ENCODE measurements at regions not wholly inside any gene's neighbourhood (a gene's known extent, or its start where the extent isn't known, plus 50 kb on each side); places are given as distances from the start of the nearest gene placed in this dataset.

- TF ChIP-seq, protein P1, sequence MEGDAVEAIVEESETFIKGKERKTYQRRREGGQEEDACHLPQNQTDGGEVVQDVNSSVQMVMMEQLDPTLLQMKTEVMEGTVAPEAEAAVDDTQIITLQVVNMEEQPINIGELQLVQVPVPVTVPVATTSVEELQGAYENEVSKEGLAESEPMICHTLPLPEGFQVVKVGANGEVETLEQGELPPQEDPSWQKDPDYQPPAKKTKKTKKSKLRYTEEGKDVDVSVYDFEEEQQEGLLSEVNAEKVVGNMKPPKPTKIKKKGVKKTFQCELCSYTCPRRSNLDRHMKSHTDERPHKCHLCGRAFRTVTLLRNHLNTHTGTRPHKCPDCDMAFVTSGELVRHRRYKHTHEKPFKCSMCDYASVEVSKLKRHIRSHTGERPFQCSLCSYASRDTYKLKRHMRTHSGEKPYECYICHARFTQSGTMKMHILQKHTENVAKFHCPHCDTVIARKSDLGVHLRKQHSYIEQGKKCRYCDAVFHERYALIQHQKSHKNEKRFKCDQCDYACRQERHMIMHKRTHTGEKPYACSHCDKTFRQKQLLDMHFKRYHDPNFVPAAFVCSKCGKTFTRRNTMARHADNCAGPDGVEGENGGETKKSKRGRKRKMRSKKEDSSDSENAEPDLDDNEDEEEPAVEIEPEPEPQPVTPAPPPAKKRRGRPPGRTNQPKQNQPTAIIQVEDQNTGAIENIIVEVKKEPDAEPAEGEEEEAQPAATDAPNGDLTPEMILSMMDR (IDR thresholded peaks at IDR 0.05), result no peak
- TF ChIP-seq POLR2A (IDR thresholded peaks at IDR 0.05), result no peak
- TF ChIP-seq POLR2AphosphoS5 (IDR thresholded peaks at IDR 0.05), result no peak
Observed at GRCh38 chrX:149312988-149313387, 192.1 kb downstream of the IDS start.
